GM12878 (cell line): ENCODE measurements at regions not wholly inside any gene's neighbourhood (a gene's known extent, or its start where the extent isn't known, plus 50 kb on each side); places are given as distances from the start of the nearest gene placed in this dataset.

Experiments
- ATAC-seq: fragments of 200-7000 bp; cut with Tn5 transposase; 3 replicates; pipeline ENCODE4 v1.9.1; 2020; ENCODE audit warnings: mild to moderate bottlenecking, moderate library complexity
- BruUV-seq: library from RNA; stranded (reverse); fragments of 400-500 nt; replicated peaks from 2 replicates; lab custom pipeline; 2021; lab: Mats Ljungman, UMichigan
- CTCF ChIA-PET: fragments of 300-600 bp; sonication (Branson Sonifier 250); formaldehyde crosslinking; extraction: SDS; loops from one replicate; lab custom pipeline; 2021; ENCODE audit warnings: inconsistent platforms; lab: Yijun Ruan, JAX
- POLR2A ChIA-PET: fragments of 350-600 bp; formaldehyde crosslinking; extraction: SDS; loops from one replicate; lab custom pipeline; 2021; ENCODE audit warnings: inconsistent platforms; lab: Charles Lee
- RAD21 ChIA-PET: fragments of 300-600 bp; sonication (Branson Sonifier 250); formaldehyde crosslinking; loops from one replicate; lab custom pipeline; 2023; ENCODE audit warnings: antibody characterized with exemption; ENCODE audit not compliant: unreplicated experiment; lab: Charles Lee
- SMC1A ChIA-PET: fragments of 300-600 bp; sonication (Branson Sonifier 250); formaldehyde crosslinking; loops from one replicate; lab custom pipeline; 2023; ENCODE audit not compliant: unreplicated experiment, uncharacterized antibody; lab: Charles Lee
- DNase-seq: peaks from one replicate; pipeline ENCODE4 v3.0.0-alpha.2; 2011; ENCODE audit warnings: low read depth, low spot score
- FAIRE-seq: peaks from 3 replicates; lab custom pipeline; 2011; peaks lifted over from hg19 to GRCh38; lab: Jason Lieb, UNC
- H2AFZ ChIP-seq: 2 replicates; pipeline ENCODE4 v1.6.0; 2011; ENCODE audit warnings: low read depth, low read length, control low read depth; ENCODE audit not compliant: control insufficient read depth
- H3K27ac ChIP-seq: 2 replicates; pipeline ENCODE4 v1.5.1; 2011; ENCODE audit warnings: control low read depth; ENCODE audit not compliant: control insufficient read depth, insufficient read depth
- H3K27me3 ChIP-seq, 2 experiments: replicated peaks in 1 of 2; 2 replicates each; pipeline versions ENCODE4 v1.6.0 to v1.6.1; 2011; ENCODE audit warnings: low read length in 1 of 2; ENCODE audit not compliant: control insufficient read depth in 2 of 2, insufficient read depth in 2 of 2
- H3K36me3 ChIP-seq, 2 experiments: 2 replicates each; pipeline ENCODE4 v1.5.1; 2011; ENCODE audit warnings: low read length in 1 of 2; ENCODE audit not compliant: control insufficient read depth in 2 of 2, insufficient read depth in 2 of 2
- H3K4me1 ChIP-seq: 2 replicates; pipeline ENCODE4 v1.6.1; 2011; ENCODE audit warnings: mild to moderate bottlenecking, low read length, moderate library complexity, mixed read lengths; ENCODE audit not compliant: control insufficient read depth, insufficient read depth
- H3K4me2 ChIP-seq: 2 replicates; pipeline ENCODE4 v1.6.0; 2011; ENCODE audit warnings: control low read depth; ENCODE audit not compliant: control insufficient read depth, insufficient read depth
- H3K4me3 ChIP-seq: fragments of 200-600 bp; sonication (generic); 2 replicates; pipeline ENCODE4 v1.5.1; 2016
- H3K79me2 ChIP-seq: 2 replicates; pipeline ENCODE4 v1.6.0; 2011; ENCODE audit warnings: low read length; ENCODE audit not compliant: control insufficient read depth, insufficient read depth
- H3K9ac ChIP-seq: 2 replicates; pipeline ENCODE4 v1.8.0; 2011; ENCODE audit warnings: low read length, control low read depth, mixed read lengths; ENCODE audit not compliant: control insufficient read depth, insufficient read depth
- H3K9me3 ChIP-seq: replicated peaks from 3 replicates; pipeline ENCODE4 v1.5.1; 2011; ENCODE audit warnings: mild to moderate bottlenecking, low read length; ENCODE audit not compliant: control insufficient read depth, insufficient read depth
- H4K20me1 ChIP-seq: 2 replicates; pipeline ENCODE4 v1.6.0; 2011; ENCODE audit not compliant: control insufficient read depth, insufficient read depth
- ASH2L ChIP-seq: fragments of 300-600, 200-600 bp; sonication (generic); IDR thresholded peaks from 2 replicates; pipeline ENCODE4 v1.6.1; 2017; ENCODE audit warnings: low read depth, mild to moderate bottlenecking, borderline replicate concordance
- ATF7 ChIP-seq: fragments of 450-650 bp; IDR thresholded peaks from 2 replicates; pipeline ENCODE4 v1.6.1; 2016; ENCODE audit warnings: low read depth, mild to moderate bottlenecking
- CREB1 ChIP-seq: IDR thresholded peaks from 2 replicates; pipeline ENCODE4 v1.6.1; 2012; ENCODE audit warnings: low read depth, mild to moderate bottlenecking, inconsistent platforms
- CREM ChIP-seq: IDR thresholded peaks from 2 replicates; pipeline ENCODE4 v1.6.1; 2014; ENCODE audit warnings: antibody characterized with exemption, low read depth
- FOS ChIP-seq: IDR thresholded peaks from 3 replicates; pipeline ENCODE4 v1.6.1; 2011; ENCODE audit warnings: borderline replicate concordance; ENCODE audit not compliant: insufficient read length; ENCODE audit errors: extremely low read depth
- GATAD2B ChIP-seq: fragments of 450-650 bp; conservative IDR thresholded peaks from 2 replicates; pipeline ENCODE4 v1.6.1; 2017; ENCODE audit warnings: low read depth, mild to moderate bottlenecking, moderate library complexity
- HDGF ChIP-seq: fragments of 450-650 bp; IDR thresholded peaks from 2 replicates; pipeline ENCODE4 v1.6.1; 2016; ENCODE audit warnings: antibody characterized with exemption
- IKZF2 ChIP-seq, 2 experiments: fragments of 450-650 bp; IDR thresholded peaks; 2 replicates each; pipeline ENCODE4 v1.6.1; 2017; ENCODE audit warnings: mild to moderate bottlenecking in 2 of 2, moderate library complexity in 2 of 2
- JUNB ChIP-seq: IDR thresholded peaks from 2 replicates; pipeline ENCODE4 v1.6.1; 2016; ENCODE audit warnings: antibody characterized with exemption, mild to moderate bottlenecking
- KAT2A ChIP-seq: conservative IDR thresholded peaks from 2 replicates; pipeline ENCODE4 v1.6.1; 2011; ENCODE audit warnings: low read depth, low read length; ENCODE audit not compliant: control insufficient read depth
- MTA2 ChIP-seq: fragments of 450-650 bp; IDR thresholded peaks from 2 replicates; pipeline ENCODE4 v1.6.1; 2016; ENCODE audit warnings: low read depth, mild to moderate bottlenecking, moderate library complexity
- NRF1 ChIP-seq: conservative IDR thresholded peaks from 2 replicates; pipeline ENCODE4 v1.6.1; 2011; ENCODE audit warnings: mild to moderate bottlenecking, low read depth, low read length, improper control_type of control experiment
- POLR2AphosphoS2 ChIP-seq: IDR thresholded peaks from 2 replicates; pipeline ENCODE4 v1.6.1; 2011; ENCODE audit warnings: low read depth, mild to moderate bottlenecking, low read length, improper control_type of control experiment, moderate library complexity
- SIX5 ChIP-seq: IDR thresholded peaks from 2 replicates; pipeline ENCODE4 v1.6.1; 2011; ENCODE audit warnings: mild to moderate bottlenecking, low read depth, low read length, moderate library complexity; ENCODE audit not compliant: severe bottlenecking
- SMAD5 ChIP-seq: IDR thresholded peaks from 2 replicates; pipeline ENCODE4 v1.6.1; 2016; ENCODE audit warnings: antibody characterized with exemption, low read depth
- TAF1 ChIP-seq: IDR thresholded peaks from 2 replicates; pipeline ENCODE4 v1.6.1; 2011; ENCODE audit warnings: mild to moderate bottlenecking, low read depth, low read length, borderline replicate concordance
- TARDBP ChIP-seq: IDR thresholded peaks from 2 replicates; pipeline ENCODE4 v1.6.1; 2016; ENCODE audit warnings: borderline replicate concordance
- ZNF24 ChIP-seq: fragments of 450-650 bp; IDR thresholded peaks from 2 replicates; pipeline ENCODE4 v1.6.1; 2017; ENCODE audit warnings: antibody characterized with exemption, mild to moderate bottlenecking
- ZNF274 ChIP-seq: IDR thresholded peaks from one replicate; pipeline ENCODE4 v1.8.0; 2011; ENCODE audit not compliant: insufficient read length, insufficient read depth
- ZZZ3 ChIP-seq: IDR thresholded peaks from 2 replicates; pipeline ENCODE4 v1.6.1; 2011; ENCODE audit warnings: low read depth; ENCODE audit not compliant: control insufficient read depth, insufficient read length
- WGBS: methylation state at CpG from one replicate; pipeline ENCODE4 v1.1.6; 2016; ENCODE audit warnings: low lambda C conversion rate; ENCODE audit not compliant: insufficient replicate concordance, insufficient coverage; ENCODE audit errors: missing lambda C conversion rate; 5-methylcytosine and 5-hydroxymethylcytosine counted together
- in situ Hi-C: fragments of 300-500 bp; cut with MboI; formaldehyde crosslinking; loops from 9 replicates; pipeline ENCODE4 v1.14.3; 2018; ENCODE audit warnings: mixed read lengths
- intact Hi-C: fragments of 100-400 bp; cut with micrococcal nuclease; formaldehyde crosslinking; loops from one replicate; pipeline ENCODE4 v1.14.2; 2022; ENCODE audit not compliant: unreplicated experiment
- TF ChIP-seq, protein P1 (sequence below): IDR thresholded peaks from 2 replicates; pipeline ENCODE4 v1.6.1; 2012; ENCODE audit warnings: low read depth, low read length, improper control_type of control experiment
- TF ChIP-seq, protein P2 (sequence below): fragments of 450-650 bp; IDR thresholded peaks from 2 replicates; pipeline ENCODE4 v1.6.1; 2018; ENCODE audit warnings: borderline replicate concordance, mild to moderate bottlenecking; ENCODE audit not compliant: partially characterized antibody

DNA sequence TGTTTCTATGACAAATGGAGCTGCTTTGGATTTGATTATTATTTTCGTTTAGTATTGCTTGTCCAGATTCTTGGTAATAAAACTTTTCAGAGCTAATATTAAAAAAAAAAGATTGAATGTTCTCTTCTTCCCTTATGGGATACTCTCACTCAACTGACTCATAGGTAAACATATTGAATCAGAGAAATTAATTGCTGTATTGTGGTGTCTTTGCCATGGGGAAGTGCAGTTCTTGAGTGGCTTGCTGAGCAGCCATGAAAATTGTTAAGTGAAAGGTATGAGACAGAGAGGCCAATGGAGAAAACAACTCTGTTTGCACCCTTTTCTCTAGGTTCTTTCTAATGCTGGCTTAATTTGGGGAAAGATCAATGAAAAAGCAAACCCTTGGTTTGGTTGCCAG lies 149.9 kb upstream of the HMHB1 start (continued):
- TF ChIP-seq ZNF274 (no peak), NRF1 (no peak), IKZF2 (IDR thresholded peaks at IDR 0.05) (no peak), HDGF (no peak), JUNB (no peak), ZNF24 (no peak)
- TF ChIP-seq, protein P1, sequence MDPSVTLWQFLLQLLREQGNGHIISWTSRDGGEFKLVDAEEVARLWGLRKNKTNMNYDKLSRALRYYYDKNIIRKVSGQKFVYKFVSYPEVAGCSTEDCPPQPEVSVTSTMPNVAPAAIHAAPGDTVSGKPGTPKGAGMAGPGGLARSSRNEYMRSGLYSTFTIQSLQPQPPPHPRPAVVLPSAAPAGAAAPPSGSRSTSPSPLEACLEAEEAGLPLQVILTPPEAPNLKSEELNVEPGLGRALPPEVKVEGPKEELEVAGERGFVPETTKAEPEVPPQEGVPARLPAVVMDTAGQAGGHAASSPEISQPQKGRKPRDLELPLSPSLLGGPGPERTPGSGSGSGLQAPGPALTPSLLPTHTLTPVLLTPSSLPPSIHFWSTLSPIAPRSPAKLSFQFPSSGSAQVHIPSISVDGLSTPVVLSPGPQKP, result no peak
- TF ChIP-seq, all 136 proteins: peak for 0

DNA sequence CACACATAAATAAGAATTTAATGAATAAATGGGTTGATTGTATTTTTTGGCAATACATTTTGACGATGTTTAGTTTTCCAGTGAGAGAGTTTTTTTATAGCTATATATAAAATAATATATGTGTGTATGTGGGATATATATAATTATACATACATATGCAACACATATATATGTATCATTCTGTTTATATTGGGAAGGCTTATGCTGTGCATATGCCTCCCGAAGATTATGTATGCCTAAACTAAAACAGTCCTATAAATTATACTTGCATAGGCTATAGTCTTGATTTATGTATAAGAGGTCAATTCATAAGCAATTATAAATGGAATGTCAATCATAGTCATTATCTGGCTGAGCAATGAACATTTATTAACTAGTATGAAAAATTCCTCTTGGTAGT lies 151.3 kb upstream of the HMHB1 start:
- no peak overlapping the region for H3K27ac ChIP-seq
- TF ChIP-seq ZZZ3 (no peak), ATF7 (no peak), TARDBP (no peak), SIX5 (no peak), SMAD5 (no peak), CREM (no peak), ASH2L (no peak), FOS (no peak), KAT2A (no peak), CREB1 (no peak), POLR2AphosphoS2 (no peak), TAF1 (no peak), MTA2 (no peak), GATAD2B (no peak)
- TF ChIP-seq, protein P2, sequence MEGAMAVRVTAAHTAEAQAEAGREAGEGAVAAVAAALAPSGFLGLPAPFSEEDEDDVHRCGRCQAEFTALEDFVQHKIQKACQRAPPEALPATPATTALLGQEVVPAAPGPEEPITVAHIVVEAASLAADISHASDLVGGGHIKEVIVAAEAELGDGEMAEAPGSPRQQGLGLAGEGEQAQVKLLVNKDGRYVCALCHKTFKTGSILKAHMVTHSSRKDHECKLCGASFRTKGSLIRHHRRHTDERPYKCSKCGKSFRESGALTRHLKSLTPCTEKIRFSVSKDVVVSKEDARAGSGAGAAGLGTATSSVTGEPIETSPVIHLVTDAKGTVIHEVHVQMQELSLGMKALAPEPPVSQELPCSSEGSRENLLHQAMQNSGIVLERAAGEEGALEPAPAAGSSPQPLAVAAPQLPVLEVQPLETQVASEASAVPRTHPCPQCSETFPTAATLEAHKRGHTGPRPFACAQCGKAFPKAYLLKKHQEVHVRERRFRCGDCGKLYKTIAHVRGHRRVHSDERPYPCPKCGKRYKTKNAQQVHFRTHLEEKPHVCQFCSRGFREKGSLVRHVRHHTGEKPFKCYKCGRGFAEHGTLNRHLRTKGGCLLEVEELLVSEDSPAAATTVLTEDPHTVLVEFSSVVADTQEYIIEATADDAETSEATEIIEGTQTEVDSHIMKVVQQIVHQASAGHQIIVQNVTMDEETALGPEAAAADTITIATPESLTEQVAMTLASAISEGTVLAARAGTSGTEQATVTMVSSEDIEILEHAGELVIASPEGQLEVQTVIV, result no peak
- H4K20me1 ChIP-seq, result no peaks in the 10 kb centered on the region
- no peaks in the 10 kb centered on the region for H3K79me2 ChIP-seq
- H3K4me1 ChIP-seq, result no peaks in the 10 kb centered on the region
- no peak overlapping the region for H2AFZ ChIP-seq
- 94% methylated on average over 2 of the region's 2 CpGs for WGBS
- no peak for DNase-seq
- intact Hi-C loops, result no loop called here
- no peak for ATAC-seq
- H3K9ac ChIP-seq, result no peak overlapping the region
- POLR2A ChIA-PET, result interaction anchor here (0.8 kb wide), 1 partner anchor 106 kb away, joined by 3 read pairs; no protein-coding TSS in a partner anchor
- H3K4me2 ChIP-seq, result no peak overlapping the region
- CTCF ChIA-PET, result no interaction called here
- no peak for FAIRE-seq
- in situ Hi-C loops, result no loop called here
- H3K36me3 ChIP-seq, result no peaks in the 10 kb centered on the region
- SMC1A ChIA-PET, result interaction anchor here (1.3 to 2.6 kb wide), 2 partner anchors 16 to 63 kb away, joined by 4 to 8 read pairs; no protein-coding TSS in a partner anchor
- no peaks in the 10 kb centered on the region for H3K9me3 ChIP-seq
- no TSS peak for BruUV-seq
- H3K4me3 ChIP-seq, result no peak overlapping the region
- H3K27me3 ChIP-seq, result no peaks in the 10 kb centered on the region
- RAD21 ChIA-PET, result no interaction called here
